Body of pancreas (tissue), 4 donors: ENCODE measurements at regions not wholly inside any gene's neighbourhood (a gene's known extent, or its start where the extent isn't known, plus 50 kb on each side); places are given as distances from the start of the nearest gene placed in this dataset.
A peak's percentile ranks its signal among the peaks of the same experiment; 100 is the strongest.
"Not testable (repeated sequence)": the region's sequence is repeated elsewhere in the genome, so short reads cannot be mapped to it uniquely, and the experiment has no call there.

Source experiments
- ATAC-seq: fragments of 150-250 bp; one replicate; pipeline ENCODE4 v1.9.1; 2016
- DNase-seq, 4 donors: peaks; one replicate each; pipeline ENCODE4 v3.0.0-alpha.2; 2019
- H3K27ac ChIP-seq, 4 donors: fragments of 200-600 bp; sonication (generic); 1 replicate in 3 of 4; 2 replicates in 1 of 4; pipeline versions ENCODE4 v1.5.1 to v1.6.1; 2016 to 2019; ENCODE audit warnings: mild to moderate bottlenecking in 1 of 4, mixed read lengths in 1 of 4, moderate library complexity in 1 of 4
- H3K27me3 ChIP-seq, 2 donors: fragments of 200-600 bp; sonication (generic); one replicate each; pipeline ENCODE4 v1.6.0; 2016; ENCODE audit warnings: mild to moderate bottlenecking in 1 of 2
- H3K36me3 ChIP-seq, 2 donors: fragments of 200-600 bp; sonication (generic); replicated peaks in 1 of 2; 2 replicates each; pipeline ENCODE4 v1.5.1; 2016; ENCODE audit warnings: low read depth in 2 of 2; ENCODE audit not compliant: insufficient read depth in 1 of 2
- H3K4me1 ChIP-seq: fragments of 200-600 bp; sonication (generic); one replicate; pipeline ENCODE4 v1.6.0; 2016
- H3K4me3 ChIP-seq, 2 donors: fragments of 200-600 bp; sonication (generic); 1 replicate in 1 of 2; 2 replicates in 1 of 2; pipeline ENCODE4 v1.5.1; 2016 to 2019
- H3K9me3 ChIP-seq, 3 donors: fragments of 200-600 bp; sonication (generic); 1 replicate in 2 of 3; 2 replicates in 1 of 3; pipeline ENCODE4 v1.5.1; 2016
- CTCF ChIP-seq, 7 experiments: fragments of 450-650 bp in 4 of 7; fragments of 200-600 bp in 3 of 7; sonication (generic) in 3 of 7; IDR thresholded peaks; one replicate each; pipeline ENCODE4 v1.5.1; 2016 to 2019; ENCODE audit warnings: antibody characterized with exemption in 7 of 7
- POLR2A ChIP-seq, 3 donors: fragments of 450-650 bp; IDR thresholded peaks; one replicate each; pipeline ENCODE4 v1.6.1; 2016; ENCODE audit warnings: antibody characterized with exemption in 3 of 3, mild to moderate bottlenecking in 2 of 3
- WGBS, 2 donors: methylation state at CpG; one replicate each; pipeline ENCODE4 v1.1.5; 2017; 5-methylcytosine and 5-hydroxymethylcytosine counted together
- intact Hi-C: fragments of 100-400 bp; cut with DNase I; formaldehyde crosslinking; loops from one replicate; pipeline ENCODE4 v1.15.1; 2023

GRCh38 chr15:77916966-77917635, 160.4 kb downstream of the TBC1D2B start:
- H3K4me3 ChIP-seq, H3K27me3 ChIP-seq, ATAC-seq, intact Hi-C loops, H3K27ac ChIP-seq, H3K36me3 ChIP-seq, H3K9me3 ChIP-seq, H3K4me1 ChIP-seq: not testable (repeated sequence)
- DNase-seq: peak in 3 of 4 donors; percentile 7 to 49 (median 17)
- 75 to 80% methylated on average over 2 to 3 of the region's 11 CpGs for WGBS, 2 donors
- peak in 2 of 7 experiments; percentile 7 to 26 for TF ChIP-seq CTCF (IDR thresholded peaks at IDR 0.05)

DNA sequence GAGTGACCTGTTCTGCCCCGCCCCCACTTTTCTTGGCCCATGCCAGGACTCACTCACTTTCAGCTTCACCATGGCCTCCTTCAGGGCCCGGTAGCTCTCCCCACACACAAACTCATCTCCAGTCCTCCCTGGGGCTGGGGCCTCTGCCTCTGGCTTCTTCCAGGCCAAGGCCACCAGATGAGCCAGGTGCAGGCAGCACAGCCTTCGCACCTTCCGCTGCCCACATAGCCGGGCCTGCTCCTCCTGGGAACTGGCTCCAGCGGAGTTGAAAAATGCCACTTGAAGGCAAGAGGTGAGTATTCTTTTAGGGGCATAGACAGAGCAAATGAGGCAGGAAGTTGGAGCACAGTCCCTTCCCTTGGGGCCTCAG, 161.6 kb downstream of the TBC1D2B start:
- ATAC-seq, H3K27me3 ChIP-seq, H3K4me1 ChIP-seq, H3K9me3 ChIP-seq, H3K36me3 ChIP-seq, H3K27ac ChIP-seq, H3K4me3 ChIP-seq, intact Hi-C loops: not testable (repeated sequence)
- DNase-seq: peak in 1 of 4 donors; percentile 6
- 83 to 86% methylated on average over 6 of the region's 6 CpGs for WGBS, 2 donors

GRCh38 chr15:77915261-77915960, 162.1 kb downstream of the TBC1D2B start:
- no peak overlapping the region for H3K27ac ChIP-seq
- no peak for ATAC-seq
- intact Hi-C loops: no loop called here
- WGBS, 2 donors: 73% methylated on average over 10 to 17 of the region's 19 CpGs
- no peaks in the 10 kb centered on the region for H3K27me3 ChIP-seq
- no peak for TF ChIP-seq POLR2A (IDR thresholded peaks at IDR 0.05)
- no peak for TF ChIP-seq CTCF (IDR thresholded peaks at IDR 0.05)
- no peaks in the 10 kb centered on the region for H3K9me3 ChIP-seq
- peak in 2 of 4 donors; percentile 5 to 8 for DNase-seq
- H3K4me3 ChIP-seq: no peak overlapping the region
- H3K36me3 ChIP-seq: no peaks in the 10 kb centered on the region
- H3K4me1 ChIP-seq: no peaks in the 10 kb centered on the region

DNA sequence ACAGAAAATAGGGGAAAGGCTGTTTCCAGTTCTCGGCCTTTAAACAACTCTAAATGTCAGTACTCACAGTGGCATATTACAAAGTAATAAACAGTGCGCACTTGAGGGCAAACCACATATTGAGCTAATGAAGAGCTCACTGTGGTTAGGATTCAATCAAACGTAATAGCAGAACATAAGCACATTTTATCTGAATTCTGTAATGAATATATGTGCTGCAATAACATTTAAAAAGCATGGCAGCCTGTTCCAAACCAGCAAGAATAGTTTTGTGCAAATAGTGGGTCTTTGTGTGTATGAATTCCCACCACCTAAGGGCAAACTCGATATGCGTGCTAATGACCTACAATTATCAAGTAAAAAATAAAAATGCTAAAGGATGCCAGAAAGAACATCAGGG, 163.0 kb downstream of the TBC1D2B start:
- WGBS, 2 donors: 58 to 72% methylated on average over 5 of the region's 5 CpGs
- H3K27me3 ChIP-seq, ATAC-seq, H3K4me1 ChIP-seq, H3K4me3 ChIP-seq, intact Hi-C loops, DNase-seq, H3K27ac ChIP-seq, H3K36me3 ChIP-seq, H3K9me3 ChIP-seq: not testable (repeated sequence)

DNA sequence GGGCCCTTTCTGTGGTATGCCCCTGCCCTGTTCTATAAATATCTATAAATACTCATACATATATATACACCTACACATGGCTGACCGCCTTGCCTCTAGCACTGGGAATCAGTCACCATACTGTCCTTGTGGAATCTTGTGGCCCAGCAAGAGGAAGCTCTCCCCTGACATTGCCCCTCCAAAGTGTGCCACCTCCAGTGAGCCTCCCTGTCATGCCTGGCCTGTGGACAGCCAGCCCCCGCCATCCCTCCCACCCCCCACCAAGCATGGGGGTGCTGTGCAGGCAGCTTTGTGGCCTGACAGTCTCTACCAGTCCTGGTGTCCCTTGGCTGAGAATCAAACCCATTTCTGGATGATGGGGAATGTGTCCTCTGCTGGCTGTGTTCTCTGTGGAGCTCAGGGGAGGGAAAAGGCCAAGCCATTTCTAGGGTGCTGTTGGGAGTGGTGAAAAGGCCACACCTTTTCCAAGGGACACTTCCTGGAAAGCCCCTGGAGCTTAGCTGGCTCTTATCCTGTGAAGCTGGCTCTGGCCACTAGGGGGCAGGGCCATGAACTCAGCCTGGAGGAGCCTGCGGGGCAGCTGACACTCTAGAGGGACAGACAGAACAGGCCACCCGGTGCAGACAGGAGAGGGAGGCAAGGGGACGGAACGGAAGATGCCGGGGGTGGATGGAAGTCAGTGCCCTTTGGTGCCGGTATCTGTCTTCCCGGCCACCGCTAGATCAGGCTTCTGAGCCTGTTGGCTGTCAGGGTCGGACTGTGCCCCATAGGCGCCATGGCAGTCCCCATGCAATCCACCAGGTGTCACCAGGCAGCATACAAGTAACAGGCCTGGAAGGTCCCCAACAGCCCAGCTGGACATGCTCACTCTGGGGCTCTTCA, 167.2 kb downstream of the TBC1D2B start:
- TF ChIP-seq CTCF (IDR thresholded peaks at IDR 0.05): peak; percentile 66 to 96 (median 80)
- H3K9me3 ChIP-seq, H3K36me3 ChIP-seq, H3K27me3 ChIP-seq, H3K4me1 ChIP-seq, intact Hi-C loops, H3K4me3 ChIP-seq: not testable (repeated sequence)
- DNase-seq (peak; percentile 85 to 97 (median 92)), ATAC-seq (peak; percentile 89)
- 11 to 21% methylated on average over 7 to 12 of the region's 12 CpGs for WGBS, 2 donors
- peak overlapping the region in 3 of 4 donors; percentile 50 to 79 (median 77) for H3K27ac ChIP-seq
